ENCODE measurements at regions not wholly inside any gene's neighbourhood (a gene's known extent, or its start where the extent isn't known, plus 50 kb on each side); places are given as distances from the start of the nearest gene placed in this dataset.

DNA sequence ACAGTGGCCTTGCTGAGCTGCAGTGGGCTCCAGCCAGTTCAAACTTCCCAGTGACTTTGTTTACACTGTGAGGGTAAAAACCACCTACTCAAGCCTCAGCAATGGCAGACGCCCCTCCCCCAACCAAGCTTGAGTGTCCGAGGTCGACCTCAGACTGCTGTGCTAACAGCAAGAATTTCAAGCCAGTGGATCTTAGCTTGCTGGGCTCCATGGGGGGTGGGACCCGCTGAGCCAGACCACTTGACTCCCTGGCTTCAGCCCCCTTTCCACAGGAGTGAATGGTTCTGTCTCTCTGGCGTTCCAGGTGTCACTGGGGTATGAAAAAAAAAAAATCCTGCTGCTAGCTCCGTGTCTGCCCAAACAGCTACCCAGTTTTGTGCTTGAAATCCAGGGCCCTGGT is 168.9 kb upstream of the INTU start:
- TF ChIP-seq EZH2 (IDR thresholded peaks at IDR 0.05; ENCODE audit: borderline replicate concordance, insufficient read depth, low read depth, low read length, poor library complexity, severe bottlenecking) = no peak
- TF ChIP-seq, protein P1, sequence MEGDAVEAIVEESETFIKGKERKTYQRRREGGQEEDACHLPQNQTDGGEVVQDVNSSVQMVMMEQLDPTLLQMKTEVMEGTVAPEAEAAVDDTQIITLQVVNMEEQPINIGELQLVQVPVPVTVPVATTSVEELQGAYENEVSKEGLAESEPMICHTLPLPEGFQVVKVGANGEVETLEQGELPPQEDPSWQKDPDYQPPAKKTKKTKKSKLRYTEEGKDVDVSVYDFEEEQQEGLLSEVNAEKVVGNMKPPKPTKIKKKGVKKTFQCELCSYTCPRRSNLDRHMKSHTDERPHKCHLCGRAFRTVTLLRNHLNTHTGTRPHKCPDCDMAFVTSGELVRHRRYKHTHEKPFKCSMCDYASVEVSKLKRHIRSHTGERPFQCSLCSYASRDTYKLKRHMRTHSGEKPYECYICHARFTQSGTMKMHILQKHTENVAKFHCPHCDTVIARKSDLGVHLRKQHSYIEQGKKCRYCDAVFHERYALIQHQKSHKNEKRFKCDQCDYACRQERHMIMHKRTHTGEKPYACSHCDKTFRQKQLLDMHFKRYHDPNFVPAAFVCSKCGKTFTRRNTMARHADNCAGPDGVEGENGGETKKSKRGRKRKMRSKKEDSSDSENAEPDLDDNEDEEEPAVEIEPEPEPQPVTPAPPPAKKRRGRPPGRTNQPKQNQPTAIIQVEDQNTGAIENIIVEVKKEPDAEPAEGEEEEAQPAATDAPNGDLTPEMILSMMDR (IDR thresholded peaks at IDR 0.05) = no peak

All from B cell (primary cell).